NB4 (cell line): ENCODE measurements at regions not wholly inside any gene's neighbourhood (a gene's known extent, or its start where the extent isn't known, plus 50 kb on each side); places are given as distances from the start of the nearest gene placed in this dataset.
A peak's percentile ranks its signal among the peaks of the same experiment; 100 is the strongest.
"Not testable (repeated sequence)": the region's sequence is repeated elsewhere in the genome, so short reads cannot be mapped to it uniquely, and the experiment has no call there.

ENCODE experiments used
- DNase-seq: peaks from one replicate; pipeline ENCODE4 v3.0.0; 2010; ENCODE audit warnings: low read depth
- H3K4me3 ChIP-seq: one replicate; pipeline ENCODE4 v1.5.1; 2011; ENCODE audit warnings: mild to moderate bottlenecking, low read depth, low read length, moderate library complexity

DNA sequence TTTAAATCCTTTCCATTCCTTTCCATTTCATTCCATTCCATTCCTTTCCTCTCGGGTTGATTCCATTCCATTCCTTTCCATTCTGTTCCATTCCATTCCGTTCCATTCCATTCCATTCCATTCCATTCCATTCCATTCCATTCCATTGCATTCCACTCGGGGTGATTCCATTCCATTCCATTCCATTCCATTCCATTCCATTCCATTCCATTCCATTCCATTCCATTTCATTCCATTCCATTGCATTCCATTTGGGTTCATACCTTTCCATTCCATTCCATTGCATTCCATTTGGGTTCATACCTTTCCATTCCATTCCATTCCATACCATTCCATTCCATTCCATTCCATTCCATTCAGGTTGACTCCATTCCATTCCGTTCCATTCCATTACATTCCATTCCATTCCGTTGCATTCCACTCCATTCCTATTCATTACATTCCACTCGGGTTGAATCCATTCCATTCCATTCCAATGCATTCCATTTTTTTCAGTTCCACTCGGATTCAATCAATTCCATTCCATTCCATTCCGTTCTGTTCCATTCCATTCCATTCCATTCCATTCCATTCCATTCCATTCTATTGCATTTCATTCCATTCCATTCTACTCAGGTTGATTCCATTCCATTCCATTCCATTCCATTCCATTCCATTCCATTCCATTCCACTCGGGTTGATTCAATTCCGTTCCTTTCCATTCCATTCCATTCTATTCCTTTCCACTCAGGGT, 164.4 kb downstream of the CWH43 start:
- H3K4me3 ChIP-seq: not testable (repeated sequence)
- DNase-seq: peak; percentile 22

- DNase-seq, H3K4me3 ChIP-seq: not testable (repeated sequence)
These were observed 166.9 kb downstream of the CWH43 start for GRCh38 chr4:49153011-49153410.

DNA sequence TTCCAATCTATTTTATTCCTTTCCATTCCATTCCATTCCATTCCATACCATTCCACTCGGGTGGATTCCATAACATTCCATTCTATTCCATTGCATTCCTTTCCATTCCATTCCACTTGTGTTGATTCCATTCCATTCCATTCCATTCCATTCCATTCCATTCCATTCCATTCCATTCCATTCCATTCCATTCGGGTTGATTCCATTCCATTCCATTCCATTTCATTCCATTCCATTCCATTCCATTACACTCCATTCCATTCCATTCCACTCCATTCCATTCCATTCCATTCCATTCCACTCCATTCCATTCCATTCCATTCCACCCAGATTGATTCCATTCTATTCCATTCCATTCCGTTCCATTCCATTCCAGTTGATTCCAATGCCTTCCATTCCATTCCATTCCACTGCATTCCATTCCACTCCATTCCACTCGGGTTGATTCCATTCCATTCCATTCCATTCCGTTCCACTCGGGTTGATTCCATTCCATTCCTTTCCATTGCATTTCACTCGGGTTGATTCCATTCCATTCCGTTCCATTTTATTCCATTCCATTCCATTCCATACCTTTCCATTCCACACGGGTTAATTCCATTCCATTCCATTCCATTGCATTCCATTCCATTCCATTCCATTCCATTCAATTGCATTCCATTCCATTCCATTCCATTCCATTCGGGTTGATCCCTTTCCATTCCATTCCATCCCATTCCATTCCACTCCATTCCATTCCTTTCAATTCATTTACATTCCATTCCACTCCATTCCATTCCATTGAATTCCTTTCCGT, 168.4 kb downstream of the CWH43 start:
- H3K4me3 ChIP-seq: not testable (repeated sequence)

DNA sequence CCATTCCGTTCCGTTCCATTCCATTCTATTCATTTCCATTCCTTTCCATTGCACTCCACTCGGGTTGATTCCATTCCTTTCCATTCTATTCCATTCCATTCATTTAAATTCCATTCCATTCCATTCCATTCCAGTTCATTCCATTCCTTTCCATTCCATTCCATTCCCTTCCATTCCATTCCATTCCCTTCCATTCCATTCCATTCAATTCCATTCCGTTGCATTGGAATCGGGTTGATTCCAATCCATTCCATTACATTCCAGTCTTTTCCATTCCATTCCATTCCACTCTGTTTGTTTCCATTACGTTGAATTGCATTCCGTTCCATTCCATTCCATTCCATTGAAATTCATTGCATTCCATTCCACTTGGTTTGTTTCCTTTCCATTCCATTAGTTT, 169.2 kb downstream of the CWH43 start:
- DNase-seq, H3K4me3 ChIP-seq: not testable (repeated sequence)

More for the DNA sequence above, 168.4 kb downstream of the CWH43 start:
- peak; percentile 15 for DNase-seq

DNA sequence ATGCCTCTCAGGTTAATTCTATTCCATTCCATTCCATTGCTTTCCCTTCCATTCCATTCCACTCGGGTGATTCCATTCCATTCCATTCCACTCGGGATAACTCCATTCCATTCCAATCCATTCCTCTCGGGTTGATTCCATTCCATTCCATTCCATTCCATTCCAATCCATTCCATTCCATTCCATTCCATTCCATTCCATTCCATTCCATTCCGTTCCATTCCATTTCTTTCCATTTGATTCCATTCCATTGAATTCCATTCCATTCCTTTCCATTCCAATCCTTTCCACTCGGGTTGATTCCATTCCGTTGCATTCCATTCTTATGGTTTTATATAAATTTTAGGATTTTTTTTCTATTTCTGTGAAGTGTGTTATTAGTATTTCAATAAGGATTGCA, 170.2 kb downstream of the CWH43 start:
- H3K4me3 ChIP-seq, DNase-seq: not testable (repeated sequence)

DNA sequence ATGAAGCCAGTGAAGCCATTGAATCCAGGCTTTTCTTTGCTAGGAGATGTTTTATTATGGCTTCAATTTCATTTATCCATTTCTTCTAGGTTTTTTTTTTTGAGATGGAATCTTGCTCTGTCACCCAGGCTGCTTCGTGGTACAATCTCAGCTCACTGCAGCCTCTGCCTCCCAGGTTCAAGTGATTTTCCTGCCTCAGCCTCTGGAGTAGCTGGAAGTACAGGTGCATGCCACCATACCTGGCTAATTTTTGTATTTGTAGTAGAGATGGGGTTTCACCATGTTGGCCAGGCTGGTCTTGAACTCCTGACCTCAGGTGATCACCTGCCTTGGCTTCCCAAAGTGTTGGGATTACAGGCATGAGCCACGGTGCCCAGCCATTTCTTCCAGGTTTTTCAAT, 171.6 kb downstream of the CWH43 start:
- DNase-seq, H3K4me3 ChIP-seq: not testable (repeated sequence)

GRCh38 chr4:49161111-49161541, 175.1 kb downstream of the CWH43 start:
- DNase-seq, H3K4me3 ChIP-seq: not testable (repeated sequence)

DNA sequence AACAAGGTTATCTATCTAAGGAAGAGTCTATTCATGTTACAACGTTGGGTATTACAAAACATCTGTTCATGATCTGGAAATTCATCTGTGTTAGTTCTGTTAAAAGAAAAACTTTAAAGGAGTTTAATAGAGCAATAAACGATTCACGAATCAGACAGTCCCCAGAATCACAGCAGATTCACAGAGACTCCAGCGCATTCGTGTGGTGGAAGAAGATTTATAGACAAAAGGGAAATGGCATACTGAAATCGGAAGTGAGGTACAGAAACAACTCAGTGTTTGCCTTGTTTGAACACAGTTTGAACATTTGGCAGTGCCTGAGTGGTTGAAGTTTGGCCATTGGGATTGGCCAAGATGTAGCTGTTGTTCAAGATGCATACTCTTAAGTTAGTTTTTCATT, 178.8 kb downstream of the CWH43 start:
- not testable (repeated sequence) for DNase-seq, H3K4me3 ChIP-seq

DNA sequence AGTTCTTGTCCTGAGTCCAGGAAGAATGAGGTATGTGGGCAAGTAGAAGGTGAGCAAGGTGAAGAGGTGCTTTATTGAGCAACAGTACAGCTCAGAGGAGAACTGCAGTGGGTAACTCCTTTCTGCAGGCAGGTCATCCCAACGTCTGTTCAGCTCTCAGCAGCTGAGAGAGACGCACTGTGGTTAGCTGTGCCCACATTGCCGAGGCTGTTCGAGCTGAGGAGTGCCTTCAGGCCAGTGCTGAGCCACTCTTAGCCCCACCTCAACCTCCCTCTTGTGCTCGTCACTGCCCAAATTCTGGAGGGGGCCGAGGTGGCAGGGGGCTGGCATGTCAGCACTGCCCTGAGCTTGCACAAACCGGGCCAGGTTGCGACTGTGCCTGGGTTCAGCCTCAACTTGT, 191.8 kb downstream of the CWH43 start:
- not testable (repeated sequence) for DNase-seq, H3K4me3 ChIP-seq

DNA sequence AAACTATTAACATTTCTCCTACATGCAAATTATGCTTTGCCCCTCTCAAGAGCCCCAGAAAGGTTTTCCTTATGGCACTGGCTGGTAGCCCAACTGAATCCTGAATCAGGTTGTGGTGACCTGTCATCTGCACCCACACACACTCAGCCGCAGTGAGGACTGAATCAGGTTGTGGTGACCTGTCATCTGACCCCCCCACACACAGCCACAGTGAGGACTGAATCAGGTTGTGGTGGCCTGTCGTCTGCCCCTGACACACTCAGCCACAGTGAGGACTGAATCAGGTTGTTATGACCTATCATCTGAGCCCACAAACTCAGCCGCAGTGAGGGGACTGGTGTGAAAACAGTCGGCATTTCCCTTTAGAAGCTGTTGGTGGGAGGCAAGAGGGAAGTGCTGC, 195.0 kb downstream of the CWH43 start:
- not testable (repeated sequence) for H3K4me3 ChIP-seq, DNase-seq

GRCh38 chr4:49211396-49212194, 225.5 kb downstream of the CWH43 start:
- not testable (repeated sequence) for H3K4me3 ChIP-seq, DNase-seq

- not testable (repeated sequence) for DNase-seq
These were observed 227.2 kb downstream of the CWH43 start for GRCh38 chr4:49213250-49213649.

GRCh38 chr4:49213750-49214149, 227.7 kb downstream of the CWH43 start:
- DNase-seq, H3K4me3 ChIP-seq: not testable (repeated sequence)

More at GRCh38 chr4:49213250-49213649, 227.2 kb downstream of the CWH43 start:
- not testable (repeated sequence) for H3K4me3 ChIP-seq

- not testable (repeated sequence) for DNase-seq, H3K4me3 ChIP-seq
These were observed 228.5 kb downstream of the CWH43 start for GRCh38 chr4:49214453-49215081.

DNA sequence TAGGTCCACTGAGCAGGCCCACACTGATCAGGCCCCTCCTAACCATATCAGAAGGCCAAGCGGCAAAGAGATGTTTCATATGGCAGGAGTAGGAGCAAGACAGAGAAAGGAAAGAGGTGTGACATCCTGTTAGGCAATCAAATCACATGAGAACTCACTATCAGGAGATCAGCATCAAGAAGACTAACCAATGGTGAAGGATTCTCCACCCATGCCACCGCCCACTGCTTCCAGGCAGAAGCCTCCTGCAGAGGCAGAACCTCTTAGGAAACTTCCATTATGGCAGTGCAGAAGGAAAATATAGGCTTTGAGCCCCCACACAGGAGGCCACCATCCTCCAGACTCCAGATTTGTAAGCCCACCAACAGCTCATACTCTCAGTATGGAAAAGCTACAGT, 229.0 kb downstream of the CWH43 start:
- not testable (repeated sequence) for H3K4me3 ChIP-seq, DNase-seq

DNA sequence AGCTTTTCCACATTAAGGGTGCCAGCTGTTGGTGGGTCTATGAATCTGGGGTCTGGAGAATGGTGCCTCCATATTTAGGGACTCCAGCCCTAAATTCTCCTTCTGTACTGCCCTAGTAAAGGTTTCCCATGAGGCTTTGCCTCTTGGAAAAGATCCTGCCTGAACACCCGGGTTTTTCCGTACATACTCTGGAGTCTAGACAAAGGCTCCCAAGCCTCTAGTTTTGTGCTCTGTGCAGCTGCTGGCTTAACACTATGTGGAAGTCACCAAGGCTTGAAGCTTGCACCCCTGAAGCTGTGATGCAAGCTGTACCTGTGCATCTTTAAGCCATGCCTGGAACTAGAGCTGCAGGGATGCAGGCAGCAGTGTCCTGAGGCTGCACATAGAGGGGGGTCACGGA, 230.5 kb downstream of the CWH43 start:
- not testable (repeated sequence) for DNase-seq, H3K4me3 ChIP-seq
